ENCODE measurements at regions not wholly inside any gene's neighbourhood (a gene's known extent, or its start where the extent isn't known, plus 50 kb on each side); places are given as distances from the start of the nearest gene placed in this dataset.

DNA sequence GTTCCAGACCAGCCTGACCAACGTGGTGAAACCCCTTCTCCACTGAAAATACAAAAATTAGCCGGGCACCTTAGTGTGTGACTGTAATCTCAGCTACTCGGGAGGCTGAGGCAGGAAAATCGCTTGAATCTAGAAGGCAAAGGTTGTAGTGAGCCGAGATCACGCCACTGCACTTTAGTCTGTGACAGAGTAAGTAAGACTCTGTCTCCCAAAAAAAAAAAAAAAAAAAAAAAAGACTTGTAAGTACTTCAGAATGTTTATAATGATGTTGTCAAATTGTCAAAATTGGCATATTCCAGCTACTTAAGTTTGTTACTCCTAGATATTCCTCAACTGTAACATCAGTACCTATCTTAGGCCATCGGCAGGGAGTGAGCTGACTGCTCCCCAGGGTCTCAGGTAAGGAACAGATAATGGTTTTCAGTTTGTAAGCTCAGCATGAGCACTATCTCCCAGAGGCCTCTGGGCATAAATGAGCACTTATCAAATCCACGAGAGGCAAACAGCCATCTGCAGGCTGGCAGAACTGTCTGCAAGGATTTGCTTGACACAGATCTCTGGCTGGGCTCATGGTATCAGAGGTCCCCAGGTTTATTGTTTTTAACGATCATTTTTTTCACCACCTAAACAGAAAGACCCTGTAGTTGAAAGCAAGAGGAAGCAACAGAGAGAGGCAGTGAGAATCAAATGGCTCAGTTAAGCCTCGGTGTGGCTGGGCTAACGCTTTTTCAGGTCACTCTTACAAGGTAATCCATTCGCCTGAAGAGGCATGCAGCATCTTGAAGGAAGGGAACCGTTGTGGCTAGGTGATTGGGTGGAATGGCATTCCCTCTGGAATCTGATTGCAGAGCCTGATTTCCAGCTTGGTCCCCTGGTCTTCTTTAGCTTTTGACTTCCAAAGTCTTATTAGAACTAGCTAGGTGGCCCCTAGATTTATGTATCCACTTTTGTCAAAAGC is 115.9 kb downstream of the LY86 start:
- Histone ChIP-seq H3K4me3 (no peak overlapping the region), H3K27ac (peak overlapping the region in 7 of 21 experiments; percentile 2 to 66 (median 28))

DNA sequence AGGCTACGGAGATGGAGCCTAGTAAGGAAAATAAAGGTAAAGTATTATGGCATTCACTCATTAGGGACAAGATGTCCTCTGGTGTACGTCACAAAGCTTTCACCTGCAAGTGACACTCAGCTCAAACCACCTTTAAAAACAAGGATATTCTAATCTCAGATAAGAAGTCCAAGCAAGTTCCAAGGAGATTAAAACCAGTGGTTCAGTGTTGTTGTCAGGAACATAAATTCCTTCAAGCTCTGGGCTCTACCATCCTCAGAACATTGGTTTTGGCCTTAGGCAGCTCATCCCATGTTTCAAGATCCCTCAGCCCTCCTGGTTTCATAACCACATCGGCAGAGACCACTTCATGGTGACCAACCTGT is 116.5 kb downstream of the LY86 start:
- H3K27ac ChIP-seq, result no peak overlapping the region

GRCh38 chr6:6705915-6706675 is 117.6 kb downstream of the LY86 start:
- Histone ChIP-seq H3K4me3 (no peak overlapping the region), H3K27ac (peak overlapping the region in 4 of 21 experiments; percentile 34 to 64 (median 50))

More for the DNA sequence above, 116.5 kb downstream of the LY86 start:
- no peak overlapping the region for H3K4me3 ChIP-seq

DNA sequence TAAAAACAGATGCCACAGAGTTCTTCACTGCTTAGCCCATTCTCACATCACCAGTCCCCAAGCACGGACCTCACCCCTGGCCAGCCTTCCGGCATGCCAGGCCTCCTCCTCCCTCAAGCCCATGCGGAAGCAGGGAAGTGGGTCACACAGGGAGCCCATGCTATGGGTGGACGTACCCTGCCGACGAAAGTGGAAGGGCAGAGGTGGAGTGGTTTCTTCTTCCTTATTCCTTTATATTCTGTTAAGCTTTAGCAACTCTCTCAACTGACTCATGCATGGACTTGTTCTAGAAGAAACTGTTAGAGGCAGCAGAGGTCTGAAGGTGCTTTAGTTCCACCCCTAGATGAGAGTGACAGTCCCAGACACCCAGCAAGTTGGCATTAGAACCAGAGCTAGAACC is 118.6 kb downstream of the LY86 start:
- peak overlapping the region in 9 of 21 experiments; percentile 11 to 64 (median 47) for H3K27ac ChIP-seq

DNA sequence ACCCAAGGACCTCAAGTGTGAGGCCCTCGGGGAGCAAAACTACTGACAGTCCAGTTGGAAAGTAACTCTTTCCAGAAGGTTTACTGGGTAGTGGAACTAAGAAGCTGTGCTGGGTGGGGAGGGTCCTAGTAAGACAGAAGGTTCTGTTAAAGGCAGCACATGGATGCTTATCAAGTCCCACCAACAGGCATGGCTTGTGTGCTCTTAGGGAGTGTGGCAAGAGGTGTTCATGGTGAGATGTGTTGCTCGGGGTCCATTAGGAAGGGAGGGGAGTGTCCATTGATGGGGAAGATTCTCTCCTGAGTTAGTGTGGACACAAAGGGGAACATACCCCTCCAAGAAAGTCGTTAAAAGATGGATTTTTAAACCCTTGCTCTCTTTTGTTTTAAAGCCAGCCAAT is 120.6 kb downstream of the LY86 start:
- Histone ChIP-seq H3K27ac (no peak overlapping the region), H3K4me3 (no peak overlapping the region)

More for the DNA sequence above, 118.6 kb downstream of the LY86 start:
- no peak overlapping the region for H3K4me3 ChIP-seq

GRCh38 chr6:6711031-6711785 is 122.7 kb downstream of the LY86 start:
- H3K27ac ChIP-seq, result peak overlapping the region in 13 of 21 experiments; percentile 5 to 89 (median 82)
- H3K4me3 ChIP-seq, result no peak overlapping the region

DNA sequence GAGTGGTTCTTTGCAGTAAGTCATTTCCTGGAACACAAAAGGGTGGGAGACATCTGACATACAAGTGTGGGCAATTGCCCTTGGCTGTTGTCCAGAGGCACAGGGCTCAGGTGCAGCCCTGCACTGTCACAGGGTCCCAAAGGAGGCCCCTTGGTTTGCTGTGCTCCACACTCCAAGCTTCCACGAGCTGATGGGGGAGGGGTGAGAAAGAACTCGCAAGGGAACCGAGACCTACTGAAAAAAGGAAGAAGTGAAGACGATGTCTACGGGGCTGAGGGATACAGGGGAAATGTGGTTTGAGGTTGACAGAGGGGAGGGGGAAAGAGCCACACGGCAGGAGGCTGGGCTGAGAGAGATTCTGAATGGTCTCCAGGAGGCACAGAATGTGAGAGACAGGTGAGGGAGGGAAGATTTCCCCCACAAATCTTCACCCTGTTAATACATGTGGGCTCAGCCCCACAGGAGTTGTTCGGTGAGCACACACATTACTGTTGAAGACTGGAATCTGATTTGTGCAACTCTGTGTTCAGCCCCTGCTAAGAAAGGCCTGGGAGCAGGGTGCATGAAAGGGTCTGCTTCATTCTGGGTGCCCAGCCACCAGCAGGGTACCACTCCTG is 123.4 kb downstream of the LY86 start:
- Histone ChIP-seq H3K27ac (peak overlapping the region in 19 of 21 experiments; percentile 5 to 89 (median 81)), H3K4me3 (no peak overlapping the region)

DNA sequence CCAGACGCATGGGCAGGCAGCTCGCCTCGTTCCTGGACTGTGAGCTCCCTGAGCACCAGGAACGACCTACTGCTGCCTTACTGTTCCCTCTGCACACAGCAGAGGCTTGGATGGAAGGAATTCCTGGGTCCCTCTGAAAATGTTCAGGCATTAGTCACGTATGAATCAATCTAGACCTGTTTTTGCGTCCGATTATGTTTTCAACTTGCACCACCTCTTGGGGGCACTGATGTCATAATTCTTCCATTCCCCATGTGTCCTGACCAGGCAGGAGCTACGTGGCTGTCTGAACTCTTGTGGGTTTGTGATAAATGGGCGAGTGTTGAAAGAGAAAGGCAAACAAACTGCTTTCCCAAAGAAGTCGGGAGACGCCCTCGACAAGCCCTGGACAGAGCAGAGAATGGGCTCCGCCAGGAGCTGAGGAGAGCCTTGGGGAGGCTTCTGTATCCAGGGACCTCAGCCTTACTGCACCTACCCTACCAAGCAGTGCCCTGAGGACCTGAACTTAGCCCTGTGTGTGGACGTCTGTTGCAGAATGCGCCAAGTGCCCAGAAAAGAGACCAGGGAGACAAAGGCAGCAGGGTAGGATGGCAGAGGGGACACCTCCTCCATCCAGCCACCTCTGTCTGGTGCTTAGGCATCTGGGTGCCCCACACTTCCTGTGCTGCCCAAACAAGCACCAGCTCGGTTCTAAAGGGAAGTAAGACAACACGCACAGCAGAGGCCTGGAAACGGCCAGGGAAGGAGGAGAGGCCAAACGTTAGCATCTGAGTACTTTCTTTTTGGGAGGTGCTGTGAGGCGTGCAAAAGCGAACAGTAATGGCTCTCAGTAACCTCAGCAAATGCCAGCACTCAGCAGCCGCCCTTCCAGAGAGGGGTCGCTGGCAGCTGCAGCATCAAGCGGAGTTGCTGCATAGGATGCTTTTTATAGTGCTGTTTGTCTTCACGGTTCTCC is 124.2 kb downstream of the LY86 start:
- peak overlapping the region in 20 of 21 experiments; percentile 26 to 89 (median 80) for H3K27ac ChIP-seq
- H3K4me3 ChIP-seq, result no peak overlapping the region

GRCh38 chr6:6713657-6714056 is 125.1 kb downstream of the LY86 start:
- no peak overlapping the region for H3K4me3 ChIP-seq
- H3K27ac ChIP-seq, result peak overlapping the region in 17 of 21 experiments; percentile 1 to 89 (median 81)

GRCh38 chr6:6714118-6714897 is 125.8 kb downstream of the LY86 start:
- no peak overlapping the region for H3K4me3 ChIP-seq
- peak overlapping the region in 16 of 21 experiments; percentile 1 to 89 (median 78) for H3K27ac ChIP-seq

DNA sequence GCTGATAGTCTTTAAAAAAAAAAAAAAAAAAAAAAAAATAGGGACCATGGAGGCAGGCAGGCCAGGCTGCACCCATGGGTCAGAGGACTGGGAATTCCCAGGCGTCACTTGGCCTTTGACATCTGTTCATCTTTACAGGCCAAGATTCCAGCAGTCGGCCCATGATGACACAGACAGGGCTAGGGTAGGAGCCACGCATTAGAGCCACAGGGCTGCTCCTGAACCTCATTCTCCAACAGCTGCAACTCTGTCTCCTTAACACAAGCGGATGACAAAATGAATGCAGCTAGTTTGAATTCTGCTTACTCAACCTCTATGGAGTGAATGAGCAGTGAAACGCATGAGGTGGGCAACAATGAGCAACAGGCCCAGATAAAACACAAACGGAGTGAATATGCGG is 126.4 kb downstream of the LY86 start:
- H3K27ac ChIP-seq, result peak overlapping the region in 11 of 21 experiments; percentile 16 to 89 (median 81)

GRCh38 chr6:6715465-6715864 is 126.9 kb downstream of the LY86 start:
- Histone ChIP-seq H3K4me3 (no peak overlapping the region), H3K27ac (peak overlapping the region in 7 of 21 experiments; percentile 19 to 89 (median 81))

More for the DNA sequence above, 126.4 kb downstream of the LY86 start:
- no peak overlapping the region for H3K4me3 ChIP-seq

DNA sequence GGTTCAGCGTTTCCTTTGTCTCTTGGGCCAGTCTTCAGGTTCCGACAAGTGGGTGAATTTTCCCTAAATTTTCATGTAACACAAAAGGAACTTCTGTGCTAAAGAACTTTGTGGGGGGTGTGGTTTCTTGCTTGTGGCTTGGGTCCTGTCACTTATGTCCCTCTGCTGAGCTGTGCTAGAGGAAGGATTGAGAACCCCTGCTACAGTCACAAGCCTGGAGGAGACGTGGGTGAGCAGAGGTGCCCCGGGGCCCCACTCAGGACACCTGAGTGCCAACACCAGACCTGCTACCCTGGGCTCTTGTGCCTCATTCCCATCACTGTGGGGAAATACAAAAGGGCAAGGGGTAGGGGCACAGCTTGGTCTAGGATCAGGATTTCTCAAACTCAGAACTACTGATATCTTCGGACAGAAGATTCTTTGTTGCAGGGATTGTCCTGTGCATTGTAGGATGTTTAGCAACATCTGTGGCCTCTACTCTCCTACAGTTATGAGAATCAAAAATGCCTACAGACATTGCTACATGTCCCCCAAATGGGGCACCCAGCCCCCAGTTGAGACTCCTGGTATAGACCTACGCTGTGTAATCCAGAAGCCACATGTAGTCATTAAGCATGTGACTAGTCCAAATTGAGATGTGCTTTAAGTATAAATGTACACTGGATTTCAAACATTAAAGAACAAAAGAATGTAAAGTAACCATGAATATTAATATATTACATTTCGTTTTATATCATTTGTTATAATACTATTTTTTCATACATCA is 128.7 kb downstream of the LY86 start:
- H3K4me3 ChIP-seq, result no peak overlapping the region
- H3K27ac ChIP-seq, result peak overlapping the region in 17 of 21 experiments; percentile 32 to 91 (median 78)

GRCh38 chr6:6717953-6718352 is 129.4 kb downstream of the LY86 start:
- H3K4me3 ChIP-seq, result no peak overlapping the region
- H3K27ac ChIP-seq, result peak overlapping the region in 20 of 21 experiments; percentile 2 to 91 (median 78)

- Histone ChIP-seq H3K27ac (peak overlapping the region in 11 of 21 experiments; percentile 5 to 67 (median 19)), H3K4me3 (no peak overlapping the region)
These were observed 133.1 kb downstream of the LY86 start for GRCh38 chr6:6721606-6722005.

GRCh38 chr6:6722195-6722594 is 133.7 kb downstream of the LY86 start:
- H3K27ac ChIP-seq, result peak overlapping the region in 12 of 21 experiments; percentile 5 to 90 (median 24)
- no peak overlapping the region for H3K4me3 ChIP-seq
